ENCODE measurements at regions not wholly inside any gene's neighbourhood (a gene's known extent, or its start where the extent isn't known, plus 50 kb on each side); places are given as distances from the start of the nearest gene placed in this dataset.

DNA sequence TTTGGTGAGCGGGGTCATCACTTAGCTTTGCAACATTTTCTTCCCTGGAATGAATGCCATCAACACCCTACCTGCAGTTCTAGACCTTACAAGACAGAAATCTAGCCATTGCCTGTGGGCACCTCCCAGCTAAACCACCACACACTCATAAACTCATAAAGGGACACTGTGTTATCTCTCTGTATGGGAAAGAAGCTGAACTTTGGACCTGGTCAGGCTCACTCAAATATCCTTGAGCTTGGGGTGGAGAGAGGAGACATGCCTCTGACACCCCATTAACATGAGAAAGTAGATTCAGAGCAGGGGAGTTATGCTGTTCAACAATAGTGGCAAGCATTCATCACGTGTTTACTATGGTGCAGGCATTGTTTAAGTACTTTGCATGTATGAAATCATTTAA, 205.6 kb downstream of the ZNF462 start:
- H4K20me1 ChIP-seq (replicated peaks in 1 of 2; ENCODE audit: control insufficient read depth in 1 of 2, insufficient read depth in 2 of 2, low read length in 2 of 2): no peaks in the 10 kb centered on the region
- POLR2A ChIA-PET (ENCODE audit: partially characterized antibody): no interaction called here

More for the DNA sequence above, 205.6 kb downstream of the ZNF462 start:
- no peak overlapping the region for H2BK15ac ChIP-seq (ENCODE audit: low read length)
- H2BK12ac ChIP-seq (ENCODE audit: low read depth, low read length): no peak overlapping the region
- no peaks in the 10 kb centered on the region for H3K9me3 ChIP-seq (ENCODE audit: insufficient read depth in 2 of 2, low read depth in 1 of 2, low read length in 1 of 2)
- H3K4me1 ChIP-seq (replicated peaks in 1 of 4; ENCODE audit: control insufficient read depth in 3 of 4, insufficient read depth in 4 of 4, low read length in 3 of 4): no peaks in the 10 kb centered on the region
- no peaks in the 10 kb centered on the region for H3K23me2 ChIP-seq (ENCODE audit: low read depth, low read length)
- peak; percentile 19 for FAIRE-seq
- H4K8ac ChIP-seq (ENCODE audit: extremely low read depth, insufficient read depth, low read length): no peak overlapping the region
- no peak for DNase-seq (ENCODE audit: low read depth in 1 of 2, low spot score in 2 of 2)
- TF ChIP-seq TAF1 (IDR thresholded peaks at IDR 0.05; ENCODE audit: low read depth, low read length): no peak
- no peak for TF ChIP-seq SUZ12 (IDR thresholded peaks at IDR 0.05; ENCODE audit: low read length)
- no peak overlapping the region for H3K14ac ChIP-seq (ENCODE audit: insufficient read length)
- no peak overlapping the region for H3K4ac ChIP-seq (replicated peaks; ENCODE audit: insufficient read length, low read depth, low read length)
- H3K18ac ChIP-seq (ENCODE audit: extremely low read depth, low read length): no peak overlapping the region; the same call in 1 of the 2 replicates
- WGBS, 2 experiments (ENCODE audit: extremely low coverage in 1 of 2, insufficient coverage in 1 of 2, insufficient read length in 1 of 2, insufficient replicate concordance in 2 of 2, low coverage in 1 of 2, low lambda C conversion rate in 2 of 2, missing lambda C conversion rate in 1 of 2): 68% methylated on average over 2 of the region's 2 CpGs; no CpG with 5 or more reads in 1 of the 2 experiments
- H3K56ac ChIP-seq (replicated peaks; ENCODE audit: insufficient read length, low read depth, low read length): no peak overlapping the region
- H3K27ac ChIP-seq (ENCODE audit: low read depth, low read length): no peak overlapping the region
- no peak overlapping the region for H4K5ac ChIP-seq (ENCODE audit: insufficient read length, low read depth, low read length)
- H2BK120ac ChIP-seq (replicated peaks; ENCODE audit: low read depth, low read length): no peak overlapping the region
- H2BK5ac ChIP-seq (ENCODE audit: low read depth, low read length): no peak overlapping the region
- no peaks in the 10 kb centered on the region for H3K79me1 ChIP-seq (ENCODE audit: low read depth, low read length)
- no peak overlapping the region for H3K9ac ChIP-seq (replicated peaks in 1 of 4; ENCODE audit: extremely low read depth in 1 of 4, low read depth in 3 of 4, low read length in 3 of 4)
- no peaks in the 10 kb centered on the region; a peak in 1 of 7 replicates for H3K27me3 ChIP-seq (replicated peaks in 1 of 4; ENCODE audit: control insufficient read depth in 3 of 4, extremely low read depth in 1 of 4, insufficient read depth in 3 of 4, low read length in 3 of 4)
- no peak overlapping the region for H2AK5ac ChIP-seq (ENCODE audit: low read depth, low read length)
- H3K4me2 ChIP-seq (ENCODE audit: insufficient read depth in 1 of 2, low read depth in 2 of 2, low read length in 2 of 2): no peak overlapping the region
- no peaks in the 10 kb centered on the region for H3K36me3 ChIP-seq (ENCODE audit: control insufficient read depth in 2 of 4, insufficient read depth in 4 of 4, low read length in 3 of 4)
- no peak overlapping the region for H3K23ac ChIP-seq (ENCODE audit: insufficient read length)
- no peak overlapping the region for H4K91ac ChIP-seq (replicated peaks; ENCODE audit: insufficient read length, low read length)
- no peak overlapping the region for H3K4me3 ChIP-seq (ENCODE audit: extremely low read depth in 1 of 4, insufficient read depth in 2 of 4, low read depth in 3 of 4, low read length in 4 of 4)
- peak overlapping the region; percentile 44; the same call in 1 of the 2 replicates for H2AFZ ChIP-seq (ENCODE audit: low read length)
- CTCF ChIA-PET (ENCODE audit: partially characterized antibody): interaction anchor here (0.6 to 1.3 kb wide), 4 partner anchors 9 to 1430 kb away, joined by 3 to 5 read pairs (median 4); no protein-coding TSS in a partner anchor
- no peaks in the 10 kb centered on the region for H3K79me2 ChIP-seq (ENCODE audit: control insufficient read depth in 1 of 2, insufficient read depth in 2 of 2, low read length in 2 of 2)
- no peak overlapping the region for H2BK20ac ChIP-seq (ENCODE audit: low read length)
